Inflammatory macrophage treated with lipopolysaccharide for 1 hour (primary cell): ENCODE measurements at regions not wholly inside any gene's neighbourhood (a gene's known extent, or its start where the extent isn't known, plus 50 kb on each side); places are given as distances from the start of the nearest gene placed in this dataset.
"Not testable (repeated sequence)": the region's sequence is repeated elsewhere in the genome, so short reads cannot be mapped to it uniquely, and the experiment has no call there.

Source experiments
- DNase-seq, 2 donors: peaks; one replicate each; pipeline ENCODE4 v3.0.0-alpha.2; 2020 to 2022

DNA sequence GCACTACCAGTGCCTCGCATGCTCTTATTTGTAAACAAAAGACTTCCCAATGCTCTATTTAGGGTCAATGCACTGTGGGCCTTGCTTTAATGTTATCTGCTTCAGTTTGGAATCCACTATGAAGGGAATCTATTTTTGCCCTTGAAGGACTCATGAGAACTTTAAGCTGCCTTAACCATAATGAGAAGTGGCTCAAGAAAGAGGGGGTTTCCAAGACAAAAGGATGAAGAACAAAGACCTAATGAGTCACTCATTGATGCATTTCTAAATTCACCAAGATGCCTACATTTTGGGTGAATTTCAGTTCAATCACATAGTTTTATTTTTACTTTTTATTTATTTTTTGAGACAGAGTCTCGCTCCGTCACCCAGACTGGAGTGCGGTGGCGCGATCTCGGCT lies 228.2 kb downstream of the LY86 start:
- DNase-seq: peak; percentile 49 to 66

DNA sequence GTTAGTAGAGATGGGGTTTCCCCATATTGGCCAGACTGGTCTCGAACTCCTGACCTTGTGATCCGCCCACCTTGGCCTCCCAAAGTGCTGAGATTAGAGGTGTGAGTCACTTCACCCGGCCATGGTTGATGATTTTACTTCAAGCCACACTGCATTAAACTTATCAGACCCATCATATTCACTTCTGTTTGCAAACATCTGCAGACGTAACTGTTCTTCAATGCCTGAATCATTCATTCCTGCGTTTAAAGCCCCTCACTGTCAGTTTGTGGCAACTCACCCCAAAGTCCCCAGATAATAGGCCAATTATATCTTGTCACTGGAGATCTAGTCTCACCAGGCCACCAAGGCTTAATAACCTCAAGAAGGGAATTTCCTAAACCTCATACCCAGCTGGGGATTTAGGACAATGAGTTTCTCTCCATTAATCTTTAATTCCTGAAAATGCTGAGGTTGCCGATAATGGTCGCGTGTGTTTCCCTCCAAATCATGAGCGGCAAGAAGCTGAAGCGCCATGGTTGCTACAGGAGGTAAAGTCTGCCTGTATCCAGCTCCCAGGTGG lies 229.6 kb downstream of the LY86 start:
- DNase-seq: no peak

DNA sequence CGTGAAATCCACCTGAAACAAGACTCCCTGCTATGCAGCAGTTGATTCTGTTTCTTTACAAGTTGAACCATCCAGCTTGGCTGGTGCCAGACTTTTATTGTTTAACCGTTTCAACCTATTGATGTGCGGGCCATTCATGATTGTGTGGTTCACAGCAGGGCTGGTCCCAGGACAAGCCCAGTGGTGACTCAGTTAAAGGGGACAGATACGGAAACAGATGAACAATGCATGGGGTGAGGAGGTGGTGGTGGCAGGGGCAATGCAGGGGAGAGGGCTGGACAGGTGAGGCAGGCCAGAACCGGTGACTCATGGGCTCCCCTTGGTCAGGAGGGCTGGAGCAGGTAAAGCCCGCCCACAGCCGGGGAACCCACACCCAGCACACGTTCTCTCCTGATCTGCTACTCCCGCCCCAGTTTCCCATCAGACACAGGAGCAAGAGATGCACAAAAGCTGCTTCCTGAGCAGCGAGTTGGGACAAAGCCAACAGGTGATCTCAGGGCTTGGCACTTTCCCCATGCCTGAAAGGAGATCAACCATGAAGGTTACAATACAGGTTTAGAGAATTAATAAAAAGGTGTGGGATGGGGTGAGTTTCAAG lies 232.2 kb downstream of the LY86 start:
- DNase-seq: no peak

DNA sequence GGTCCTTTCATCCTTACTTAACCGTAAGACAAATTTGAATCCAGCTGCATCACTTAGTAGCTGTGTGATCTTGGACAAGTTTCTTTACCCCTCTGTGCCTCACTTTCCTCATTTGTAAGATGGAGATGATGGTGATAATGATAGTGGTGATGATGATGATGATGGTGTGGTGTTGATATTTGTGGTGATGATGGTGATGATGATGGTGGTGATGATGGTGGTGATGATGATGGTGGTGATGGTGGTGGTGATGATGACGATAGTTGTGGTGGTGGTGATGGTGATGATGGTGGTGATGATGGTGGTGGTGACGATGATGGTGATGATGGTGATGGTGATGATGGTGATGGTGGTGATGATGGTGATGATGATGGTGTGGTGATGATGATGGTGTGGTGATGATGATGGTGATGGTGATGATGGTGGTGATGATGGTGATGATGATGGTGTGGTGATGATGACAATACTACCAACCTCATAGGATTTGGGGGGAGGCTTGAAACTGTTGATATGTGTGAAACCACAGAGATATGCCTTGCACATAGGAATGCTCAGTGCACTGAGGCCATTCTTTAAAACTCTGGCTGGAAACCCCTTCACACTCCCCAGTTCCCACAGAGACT lies 233.2 kb downstream of the LY86 start:
- no peak for DNase-seq

DNA sequence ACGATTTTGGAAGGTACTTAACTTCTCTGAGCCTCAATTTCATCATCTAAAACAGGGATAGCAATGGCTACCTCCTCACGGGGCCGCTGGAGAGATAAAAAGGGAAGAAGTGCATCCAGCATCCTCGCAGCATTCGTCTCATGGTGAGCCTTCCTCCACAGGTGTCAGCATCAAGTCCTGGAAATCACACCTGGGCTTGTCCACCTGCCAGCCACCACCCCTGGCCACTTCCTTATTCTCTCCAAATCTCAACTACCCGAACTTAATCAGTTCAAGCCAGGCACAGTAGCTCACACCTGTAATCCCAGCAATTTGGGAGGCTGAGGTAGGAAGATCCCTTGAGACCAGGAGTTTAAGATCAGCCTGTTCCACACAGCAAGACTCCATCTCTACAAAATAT lies 234.5 kb downstream of the LY86 start:
- DNase-seq: no peak

DNA sequence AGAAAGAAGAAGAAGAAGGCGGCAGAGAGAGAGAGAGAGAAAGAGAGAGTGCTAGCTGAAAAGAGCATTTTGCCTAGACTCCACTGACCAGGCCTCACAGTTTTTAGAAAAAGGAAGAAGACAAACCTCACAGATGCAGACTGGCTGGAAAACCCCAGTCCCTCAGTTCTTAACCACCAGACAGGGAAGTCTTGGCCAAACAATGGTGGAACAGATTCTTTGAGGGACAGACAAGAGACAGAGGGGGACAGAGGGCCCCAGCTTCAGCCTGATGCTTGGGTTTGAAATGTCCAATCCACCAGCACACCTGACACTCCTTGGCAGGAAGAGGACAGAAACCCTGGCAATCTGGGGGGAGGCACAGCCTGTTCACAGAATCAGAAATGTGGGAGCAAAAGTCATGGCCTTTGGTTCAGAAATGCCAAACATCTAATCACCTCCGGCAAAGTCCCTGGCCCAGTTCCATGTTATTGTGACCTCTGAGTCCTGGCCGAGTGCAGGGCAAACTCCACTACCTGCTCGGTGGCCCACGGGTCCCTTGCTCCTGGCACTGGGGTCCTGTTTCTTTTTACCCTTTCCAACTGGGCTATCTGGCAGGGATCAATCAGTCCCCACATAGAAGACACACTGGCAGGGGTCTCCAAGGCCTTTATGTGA lies 235.2 kb downstream of the LY86 start:
- DNase-seq: peak; percentile 69 to 74

DNA sequence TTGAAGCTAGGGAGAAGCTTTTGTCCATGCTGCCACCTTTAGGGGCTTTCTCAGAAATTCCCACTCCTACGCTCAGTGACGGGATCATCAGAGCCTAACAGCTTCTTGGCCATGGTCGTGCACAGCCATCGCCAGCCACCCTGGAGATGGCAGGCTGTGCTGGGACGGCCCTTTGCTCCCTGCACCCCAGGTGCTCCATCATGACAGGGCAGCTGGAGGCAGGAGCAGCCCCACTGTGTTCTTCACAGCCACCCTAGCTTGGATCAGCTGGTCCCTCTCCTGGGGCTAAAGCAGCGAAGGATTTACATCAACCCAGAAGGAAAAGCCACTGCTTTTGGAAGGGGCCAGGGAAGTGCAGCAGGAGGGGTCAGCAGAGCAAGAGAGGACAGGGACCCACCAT lies 235.9 kb downstream of the LY86 start:
- DNase-seq: no peak

DNA sequence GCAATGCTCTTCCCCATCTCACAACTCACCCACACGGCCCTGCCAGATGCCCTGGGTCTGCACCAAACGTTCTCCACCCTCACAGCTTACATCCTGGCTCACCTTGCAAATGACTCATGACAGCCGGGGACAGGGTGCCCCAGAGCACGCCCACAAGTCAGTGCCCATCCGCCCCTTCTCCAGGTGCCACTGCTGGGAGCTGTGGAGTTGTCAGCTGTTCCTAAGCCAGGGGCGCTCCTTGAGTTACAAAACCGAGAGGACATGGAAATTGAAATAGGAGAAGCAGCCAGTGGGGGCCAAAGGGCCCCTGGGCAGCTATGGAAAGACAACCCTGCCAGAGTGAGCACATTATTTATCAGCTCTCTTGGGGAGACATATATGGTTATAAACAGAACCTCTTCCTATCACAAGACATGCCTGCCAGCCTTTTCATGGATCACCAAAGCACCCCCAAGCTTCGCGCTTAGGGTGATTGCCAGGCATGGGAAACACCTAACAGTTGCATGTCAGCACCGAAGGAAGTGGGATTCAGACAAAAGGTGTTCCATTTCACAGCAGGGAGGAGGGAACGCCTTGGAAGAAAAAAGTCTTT lies 236.8 kb downstream of the LY86 start:
- no peak for DNase-seq

DNA sequence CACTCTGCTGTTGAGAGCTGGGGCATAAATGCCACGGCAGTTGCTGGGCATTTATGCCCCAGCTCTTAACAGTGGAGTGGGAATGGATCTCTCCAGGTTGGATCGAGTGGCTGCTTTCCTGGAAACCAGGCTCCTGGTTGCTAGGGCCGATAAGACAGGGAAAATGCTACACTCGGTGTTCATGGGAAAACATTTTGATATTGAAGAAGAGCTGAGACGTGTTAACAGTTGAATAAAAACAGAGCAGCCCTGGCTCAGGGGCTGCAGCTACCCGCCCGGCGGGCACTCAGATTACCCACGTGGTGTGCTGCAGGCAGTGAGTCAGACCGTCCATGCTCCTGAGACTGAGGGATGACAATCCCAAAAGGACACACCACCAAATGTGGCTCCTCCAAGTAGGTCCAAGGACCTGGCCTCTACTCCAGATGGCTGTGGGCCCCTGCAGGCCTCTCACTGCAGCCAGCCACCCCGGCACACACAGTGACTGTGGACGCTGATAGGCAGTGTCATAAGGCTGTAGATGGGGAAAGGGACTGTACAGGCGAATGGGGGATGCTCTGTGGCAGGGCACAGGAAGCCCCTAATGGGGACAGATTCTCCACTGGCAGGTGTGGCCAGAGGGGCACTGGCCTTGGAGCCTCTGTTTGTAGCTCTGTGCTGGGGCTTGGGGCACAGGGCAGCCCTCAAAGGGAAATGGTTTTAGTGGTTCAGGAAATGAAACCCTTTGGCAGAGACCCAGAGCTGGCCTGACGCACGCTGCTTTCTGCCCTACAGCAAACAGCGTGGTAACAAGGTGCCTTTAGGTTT lies 237.8 kb downstream of the LY86 start:
- peak; percentile 30 to 48 for DNase-seq

DNA sequence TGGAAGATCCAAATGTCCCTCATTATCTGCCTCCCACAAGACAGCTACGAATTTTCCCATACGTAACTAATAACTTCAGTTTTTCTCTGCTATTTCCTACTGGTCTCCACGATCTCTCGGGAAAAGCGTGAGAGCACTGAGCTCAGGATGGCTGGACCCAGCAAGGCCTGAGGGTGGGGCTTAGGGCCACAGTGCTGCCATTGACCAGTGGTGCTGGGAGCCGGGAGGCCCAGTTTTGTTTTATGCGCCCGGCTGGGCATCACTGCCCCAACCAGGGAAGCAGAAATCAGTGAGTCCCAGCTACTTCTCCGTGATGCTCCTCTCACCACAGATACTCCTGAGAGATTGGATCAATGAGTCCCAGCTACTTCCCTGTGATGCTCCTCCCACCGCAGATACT lies 238.4 kb downstream of the LY86 start:
- DNase-seq: no peak

DNA sequence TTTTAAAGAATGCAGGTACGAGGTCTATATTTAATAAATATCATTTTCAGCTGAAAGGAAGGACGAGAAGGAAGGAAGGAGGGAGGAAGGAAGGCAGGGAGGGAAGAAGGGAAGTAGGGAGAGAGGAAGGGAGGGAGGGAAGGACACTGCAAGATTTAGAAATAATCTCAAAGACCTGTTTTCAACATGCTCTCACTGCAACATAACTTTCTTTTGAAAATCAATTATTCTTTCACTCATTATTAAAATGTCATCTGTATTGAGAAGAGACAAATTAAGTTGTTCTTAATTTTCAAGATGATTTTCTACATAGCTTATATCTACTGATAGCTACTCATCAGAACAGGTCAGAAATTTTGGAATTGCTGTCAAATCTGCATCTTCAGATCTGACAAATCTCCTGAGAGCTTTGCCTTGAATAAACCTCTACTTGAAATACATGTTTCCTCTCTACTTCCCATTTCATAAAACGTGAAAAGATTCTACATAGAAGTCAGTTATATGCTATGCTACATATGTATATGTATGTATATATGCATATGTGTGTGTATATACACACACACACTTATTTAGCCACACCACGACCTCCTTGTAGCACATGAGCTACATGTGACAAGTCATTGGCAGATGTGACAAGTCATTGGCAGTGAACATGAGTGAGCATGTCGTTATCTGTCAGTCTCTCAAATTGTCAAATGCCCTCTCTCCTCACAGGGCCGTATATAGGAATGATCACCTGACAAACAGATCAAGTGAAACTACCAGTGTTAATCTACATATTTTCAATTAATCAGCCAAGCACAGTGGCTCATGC lies 241.6 kb downstream of the LY86 start:
- DNase-seq: no peak

DNA sequence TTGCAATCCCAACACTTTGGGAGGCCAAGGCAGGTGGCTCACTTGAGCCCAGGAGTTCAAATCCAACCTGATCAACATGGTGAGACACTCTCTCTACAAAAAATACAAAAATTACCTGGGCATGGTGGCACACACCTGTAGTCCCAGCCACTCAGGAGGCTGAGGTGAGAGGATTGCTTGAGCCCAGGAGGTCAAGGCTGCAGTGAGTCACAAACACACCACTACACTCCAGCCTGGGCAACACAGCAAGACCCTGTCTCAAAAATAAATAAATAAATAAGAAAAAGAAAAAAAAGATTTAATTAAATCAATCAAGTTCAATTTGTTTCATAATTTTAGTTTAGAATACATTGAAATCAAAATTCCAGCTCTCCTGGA lies 242.2 kb downstream of the LY86 start:
- not testable (repeated sequence) for DNase-seq

DNA sequence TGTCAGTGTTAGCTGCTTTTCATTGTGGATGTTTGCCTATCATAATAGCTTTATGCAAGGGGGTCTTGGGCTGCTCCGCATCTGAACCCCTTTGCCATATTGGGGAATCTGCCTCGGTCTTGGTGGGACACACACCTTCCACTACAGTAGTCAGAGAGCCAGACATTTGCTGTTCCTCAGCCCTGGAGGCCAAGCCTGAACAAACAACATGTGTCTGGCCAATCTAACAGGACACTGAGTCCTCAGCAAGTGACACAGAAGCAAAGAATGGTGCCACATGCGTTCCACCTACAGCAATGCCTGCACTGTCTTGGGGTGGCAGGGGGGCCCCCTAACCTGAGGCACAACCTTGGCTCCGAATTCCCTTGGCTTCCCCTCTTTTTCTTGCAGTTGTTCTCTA lies 243.9 kb downstream of the LY86 start:
- no peak for DNase-seq

DNA sequence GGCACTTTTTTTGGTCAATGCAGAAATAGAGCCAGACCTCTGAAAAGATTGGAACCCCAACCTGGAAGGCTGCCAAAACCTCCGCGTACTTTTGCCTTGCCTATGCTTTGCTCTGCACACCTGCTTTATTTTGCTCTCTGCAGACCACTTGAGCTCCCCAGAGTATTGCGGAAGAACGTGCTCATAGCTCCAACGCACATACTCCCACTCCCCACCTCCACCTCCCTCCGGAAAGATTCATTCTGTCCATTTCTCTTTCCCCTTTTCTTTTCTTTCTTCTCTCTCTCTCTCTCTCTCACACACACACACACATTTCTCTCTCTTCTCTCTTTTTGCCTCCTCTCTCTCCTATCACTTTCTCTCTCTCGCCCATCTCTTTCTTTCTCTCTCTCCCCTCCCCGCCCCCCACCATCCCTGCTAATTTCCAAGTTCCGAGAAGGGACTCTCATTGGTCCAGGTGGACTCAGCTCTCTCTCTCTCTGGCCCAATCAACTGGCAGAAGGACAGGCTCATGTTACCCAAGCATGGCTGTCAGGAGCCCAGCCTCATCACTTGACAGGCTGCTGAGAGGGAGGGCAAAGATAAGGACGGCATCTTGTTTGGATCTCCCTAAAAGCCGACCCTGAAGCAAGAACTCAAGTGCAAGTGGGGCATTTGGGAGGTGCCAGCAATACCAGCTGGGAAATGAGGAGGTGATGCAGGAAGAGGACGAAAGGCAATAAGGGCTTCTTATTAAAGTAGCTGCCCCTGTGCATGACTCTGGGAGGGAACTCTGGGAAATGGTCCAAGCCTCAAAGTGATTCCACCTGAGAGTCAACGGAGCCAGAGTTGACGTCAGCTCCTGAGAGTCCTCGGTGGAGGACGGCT lies 246.1 kb downstream of the LY86 start:
- DNase-seq: no peak

DNA sequence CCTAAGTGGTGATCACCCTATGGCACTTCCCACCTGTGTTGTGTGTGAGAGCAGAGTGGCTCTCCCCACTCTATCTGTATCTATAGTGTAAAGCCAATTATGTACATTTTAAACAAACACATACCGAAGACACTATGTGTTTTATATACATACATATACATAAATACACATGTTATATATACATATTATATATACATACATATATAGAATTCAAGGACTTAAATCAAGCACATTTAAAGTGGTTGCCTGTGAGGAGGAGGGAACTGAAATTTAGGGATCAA lies 246.6 kb downstream of the LY86 start:
- DNase-seq: no peak

DNA sequence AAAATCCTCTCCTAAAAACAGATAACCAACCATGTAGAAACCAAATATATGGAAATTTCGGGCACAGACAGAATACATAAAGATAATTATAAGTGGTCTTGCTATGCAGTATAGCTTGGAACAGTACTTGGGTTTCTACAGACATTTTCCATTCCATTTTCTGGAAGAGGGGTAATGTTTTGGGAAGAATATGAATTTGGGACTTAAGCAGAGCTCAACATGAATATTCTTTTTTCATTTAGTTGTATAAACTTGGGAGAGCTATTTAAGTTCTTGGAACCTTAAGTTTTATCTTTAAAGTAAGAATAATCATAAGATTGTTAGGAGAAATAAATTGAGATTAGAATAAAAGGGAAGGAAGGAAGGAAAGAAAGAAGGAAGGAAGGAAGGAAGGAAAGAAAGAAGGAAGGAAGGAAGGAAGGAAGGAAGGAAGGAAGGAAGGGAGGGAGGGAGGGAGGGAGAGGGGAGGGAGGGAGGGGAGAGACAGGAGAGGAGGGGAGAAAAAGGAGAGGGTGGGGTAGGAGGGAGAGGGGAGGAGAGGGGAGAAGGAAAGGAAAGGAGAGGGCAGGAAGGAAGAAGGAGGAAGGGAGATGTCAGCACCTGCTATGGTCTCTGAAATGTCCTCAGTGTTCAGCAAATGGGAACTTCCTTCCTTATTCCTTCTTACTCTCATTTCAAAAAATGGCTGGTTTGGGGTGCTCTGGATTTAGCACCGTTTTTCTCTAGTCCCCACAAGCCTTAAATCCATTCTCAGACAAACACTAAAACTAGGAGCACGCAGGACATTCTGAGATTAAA lies 248.3 kb downstream of the LY86 start:
- DNase-seq: no peak

DNA sequence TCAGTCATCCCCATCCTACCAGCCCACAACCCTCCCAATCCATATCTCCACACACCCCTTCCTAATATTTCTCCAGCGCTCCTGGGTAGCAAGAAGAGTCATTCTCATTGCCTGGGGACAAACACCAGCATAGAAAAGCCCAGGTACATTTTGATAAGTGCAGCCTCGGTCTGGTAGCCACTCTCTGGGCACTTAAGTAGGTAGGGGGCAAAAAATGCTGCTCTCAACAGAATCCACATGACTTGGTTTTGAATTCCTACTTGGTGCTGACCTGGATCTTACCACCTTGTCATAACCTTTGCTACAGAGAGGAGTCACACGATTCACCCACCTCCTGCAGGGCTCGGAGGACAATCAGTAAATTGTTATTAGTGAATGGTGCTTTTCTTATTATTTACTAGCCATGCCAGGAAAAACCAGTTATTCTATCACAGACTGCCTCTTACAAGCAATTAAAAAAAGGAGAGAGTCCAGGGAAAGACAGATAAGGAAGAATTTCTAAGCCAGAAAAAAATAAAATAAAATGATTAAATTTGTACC lies 249.1 kb downstream of the LY86 start:
- no peak for DNase-seq

DNA sequence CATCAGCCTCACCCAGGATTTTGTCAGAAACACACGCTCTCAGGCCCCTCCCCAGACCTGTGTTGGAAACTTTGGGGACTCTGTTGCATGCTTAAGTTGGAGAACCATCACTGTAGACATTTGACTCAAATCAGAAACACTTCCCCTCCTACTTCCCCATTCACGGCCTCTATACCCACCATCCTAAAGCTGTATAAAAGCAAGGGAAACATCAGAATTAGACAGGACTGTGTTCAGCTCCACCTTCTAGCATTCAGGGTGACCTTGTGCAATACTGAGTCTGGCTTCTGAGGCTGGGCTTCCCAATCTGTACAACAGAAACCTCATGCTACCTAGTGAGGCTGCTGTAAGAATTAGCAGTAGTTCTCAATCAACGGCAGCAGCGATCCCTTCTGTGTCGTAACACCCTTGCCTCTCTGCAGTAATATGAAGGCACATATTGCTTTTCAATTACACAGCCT lies 252.3 kb downstream of the LY86 start:
- peak; percentile 45 to 57 for DNase-seq

DNA sequence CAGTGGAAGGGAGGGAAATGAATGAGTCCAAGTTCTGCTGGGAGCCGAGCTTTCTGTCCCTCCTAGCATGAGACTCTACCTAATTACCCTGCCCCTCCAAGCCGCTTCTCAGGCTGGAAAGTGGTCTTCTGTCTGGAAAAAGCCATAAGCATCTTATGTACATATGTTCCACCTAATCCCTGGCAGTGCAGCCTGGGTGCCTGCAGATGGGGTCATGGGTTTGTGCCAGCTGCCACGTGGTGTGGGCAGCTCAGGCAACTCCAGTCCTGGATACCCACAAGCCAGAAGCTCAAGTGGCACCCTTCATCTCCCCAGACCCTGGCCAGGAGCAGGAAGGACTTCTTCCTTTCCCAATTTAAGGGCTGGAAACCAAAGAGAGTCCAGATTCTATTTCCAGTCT lies 253.1 kb downstream of the LY86 start:
- DNase-seq: no peak

DNA sequence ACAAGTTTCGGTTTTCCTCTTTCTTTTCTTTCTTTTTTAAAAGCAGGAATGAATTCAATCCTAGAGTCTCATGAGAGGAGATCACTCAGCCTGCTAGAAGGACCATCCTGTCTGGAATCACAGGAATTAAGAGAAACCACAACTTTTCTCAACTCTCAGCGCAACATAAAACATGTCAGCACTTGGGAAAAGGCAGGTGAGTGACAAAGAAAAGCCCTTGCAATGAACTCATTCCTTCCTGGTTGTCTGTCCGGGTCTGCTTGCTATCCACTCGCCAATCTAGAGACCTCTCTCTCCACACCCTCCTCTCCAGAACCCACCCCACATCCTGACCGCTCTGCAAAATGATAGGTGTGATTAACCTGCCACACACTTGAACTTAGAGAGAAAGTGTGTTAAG lies 253.8 kb downstream of the LY86 start:
- no peak for DNase-seq
